Fibroblast of mammary gland (primary cell): ENCODE measurements at regions not wholly inside any gene's neighbourhood (a gene's known extent, or its start where the extent isn't known, plus 50 kb on each side); places are given as distances from the start of the nearest gene placed in this dataset.
A peak's percentile ranks its signal among the peaks of the same experiment; 100 is the strongest.

Experiments used
- DNase-seq: peaks from one replicate; pipeline ENCODE4 v3.0.0-alpha.2; 2010; ENCODE audit warnings: low read depth
- H3K4me3 ChIP-seq: 2 replicates; pipeline ENCODE4 v1.5.1; 2011; ENCODE audit warnings: low read depth, mild to moderate bottlenecking, low read length, moderate library complexity; ENCODE audit not compliant: control insufficient read depth
- TF ChIP-seq, protein P1 (sequence below): conservative IDR thresholded peaks from 2 replicates; pipeline ENCODE4 v1.5.1; 2011; ENCODE audit warnings: low read depth, low read length, inconsistent platforms; ENCODE audit not compliant: control insufficient read depth, insufficient read depth

DNA sequence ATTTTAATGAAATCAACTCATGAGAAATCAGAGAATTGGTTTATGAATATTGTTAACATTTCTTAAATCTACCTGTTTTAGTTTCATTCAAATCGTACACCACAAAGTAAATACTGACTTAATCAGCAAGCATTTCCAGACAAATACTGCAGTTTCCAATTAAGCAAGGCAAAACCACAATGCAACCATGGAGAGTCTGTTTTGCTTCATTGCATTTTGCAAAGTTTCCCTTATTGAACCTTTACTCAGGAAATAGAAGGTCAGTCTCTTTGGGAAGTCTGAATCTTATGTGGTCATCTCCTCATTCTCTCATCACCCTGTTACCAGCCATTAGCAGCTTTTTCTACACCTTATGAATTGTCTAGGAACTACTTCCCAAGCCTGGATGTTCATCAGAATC is 400.5 kb downstream of the IPMK start:
- H3K4me3 ChIP-seq: no peak overlapping the region
- TF ChIP-seq, protein P1, sequence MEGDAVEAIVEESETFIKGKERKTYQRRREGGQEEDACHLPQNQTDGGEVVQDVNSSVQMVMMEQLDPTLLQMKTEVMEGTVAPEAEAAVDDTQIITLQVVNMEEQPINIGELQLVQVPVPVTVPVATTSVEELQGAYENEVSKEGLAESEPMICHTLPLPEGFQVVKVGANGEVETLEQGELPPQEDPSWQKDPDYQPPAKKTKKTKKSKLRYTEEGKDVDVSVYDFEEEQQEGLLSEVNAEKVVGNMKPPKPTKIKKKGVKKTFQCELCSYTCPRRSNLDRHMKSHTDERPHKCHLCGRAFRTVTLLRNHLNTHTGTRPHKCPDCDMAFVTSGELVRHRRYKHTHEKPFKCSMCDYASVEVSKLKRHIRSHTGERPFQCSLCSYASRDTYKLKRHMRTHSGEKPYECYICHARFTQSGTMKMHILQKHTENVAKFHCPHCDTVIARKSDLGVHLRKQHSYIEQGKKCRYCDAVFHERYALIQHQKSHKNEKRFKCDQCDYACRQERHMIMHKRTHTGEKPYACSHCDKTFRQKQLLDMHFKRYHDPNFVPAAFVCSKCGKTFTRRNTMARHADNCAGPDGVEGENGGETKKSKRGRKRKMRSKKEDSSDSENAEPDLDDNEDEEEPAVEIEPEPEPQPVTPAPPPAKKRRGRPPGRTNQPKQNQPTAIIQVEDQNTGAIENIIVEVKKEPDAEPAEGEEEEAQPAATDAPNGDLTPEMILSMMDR: no peak
- no peak for DNase-seq

DNA sequence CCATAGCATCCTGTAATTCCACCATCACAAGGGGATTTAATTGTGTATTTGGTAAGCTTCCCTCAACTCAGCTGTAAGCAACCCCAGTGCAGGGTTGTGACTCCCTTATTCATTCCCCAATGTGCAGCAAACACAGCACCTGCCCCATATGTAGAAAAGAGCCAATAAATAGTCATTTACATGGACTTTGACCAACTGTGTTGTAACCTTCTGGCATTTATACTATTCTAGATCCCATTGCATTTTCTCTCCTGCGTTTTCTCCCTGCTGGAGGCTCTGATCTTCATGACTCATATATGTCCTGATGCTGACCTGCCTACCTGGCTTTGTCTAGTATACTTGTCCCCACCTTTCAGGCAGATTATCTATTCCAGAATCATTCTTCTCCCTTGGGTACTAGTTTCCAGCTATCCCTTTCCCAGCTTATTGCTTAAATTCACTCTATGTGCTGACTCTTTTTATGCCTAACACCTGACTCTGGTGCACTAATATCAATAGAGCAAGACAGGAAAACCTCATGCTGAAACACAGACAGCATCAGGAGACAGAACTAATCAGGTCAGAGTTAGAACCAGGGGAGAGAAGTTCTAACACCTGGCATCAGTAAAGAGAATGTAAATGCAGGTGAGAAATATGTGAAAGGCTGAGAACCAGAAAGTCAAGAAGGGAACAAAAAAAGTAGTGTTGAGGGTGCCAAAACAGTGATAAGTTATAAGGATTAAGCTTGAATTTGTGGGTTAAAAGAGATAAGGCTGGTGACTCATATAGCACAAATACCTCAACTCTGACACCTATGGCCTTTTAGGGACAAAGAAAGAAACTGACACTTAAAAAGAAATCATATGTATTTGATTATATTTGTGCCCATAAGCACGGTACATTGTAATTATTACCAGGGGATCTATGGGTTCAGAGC is 402.7 kb downstream of the IPMK start:
- TF ChIP-seq, protein P1: no peak
- no peak for DNase-seq
- no peak overlapping the region for H3K4me3 ChIP-seq

DNA sequence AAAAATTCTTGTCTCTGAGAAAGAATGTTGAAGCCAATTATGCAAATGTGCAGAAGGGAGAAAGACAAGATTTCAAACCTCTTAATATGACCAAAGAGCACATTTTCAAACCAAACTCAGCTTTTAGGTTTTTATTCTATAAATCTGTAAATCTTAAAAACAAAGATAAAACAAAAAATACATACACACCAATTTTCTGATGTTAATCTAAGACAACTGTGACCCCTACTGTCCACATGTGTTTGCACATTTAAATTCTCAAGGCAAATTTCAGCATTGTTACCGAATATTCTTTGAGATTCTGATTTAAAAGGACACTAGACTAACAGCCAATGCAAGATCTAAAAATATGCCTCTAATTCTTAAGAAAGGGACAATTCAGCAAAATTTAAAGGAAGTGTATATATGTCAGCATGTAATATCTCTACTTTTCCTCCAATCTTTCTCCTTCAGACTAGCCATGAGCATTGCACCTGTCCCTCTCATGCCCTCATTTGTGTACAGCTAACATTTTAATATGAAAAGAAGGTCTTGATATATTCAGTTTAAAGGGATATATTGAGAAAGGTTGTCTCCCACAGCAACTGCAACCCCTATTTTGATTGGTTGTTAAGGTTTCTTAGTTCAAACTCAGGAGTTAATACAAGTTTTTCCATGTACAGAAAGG is 417.9 kb downstream of the IPMK start:
- H3K4me3 ChIP-seq: no peak overlapping the region
- TF ChIP-seq, protein P1: no peak
- DNase-seq: peak; percentile 9

DNA sequence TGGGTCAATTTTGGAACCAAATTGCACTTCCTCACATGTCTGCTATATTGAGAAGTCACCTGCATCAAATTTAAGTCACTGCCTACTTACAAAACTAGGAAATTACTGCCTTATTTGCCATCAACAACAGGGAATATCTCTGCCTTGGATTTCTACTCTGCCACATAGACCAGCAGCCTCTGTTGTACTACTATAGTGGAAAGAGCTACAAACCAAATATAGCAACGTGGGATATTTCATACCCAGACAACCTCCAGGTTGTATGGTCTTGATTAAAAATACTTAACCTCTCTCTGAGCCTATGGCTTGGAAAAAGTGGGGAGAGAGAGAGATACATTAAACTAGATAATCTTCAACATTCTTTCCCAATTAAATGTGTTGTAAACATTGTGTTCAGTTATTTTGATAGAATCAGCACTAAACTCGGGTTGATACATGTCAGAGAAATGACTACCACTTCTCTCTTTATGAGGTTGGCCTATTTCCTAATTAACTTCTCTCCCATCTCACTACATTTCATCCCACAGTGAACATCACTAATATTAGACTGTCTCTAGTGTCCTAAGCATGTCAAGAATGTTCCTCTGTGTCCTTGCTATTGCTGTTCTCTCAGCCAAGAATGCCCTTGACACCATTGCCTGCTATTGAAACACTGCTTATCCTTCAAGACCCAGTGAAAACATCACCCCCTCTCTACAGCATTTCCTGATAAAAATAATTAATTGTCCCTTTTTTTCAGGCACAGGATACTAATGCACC is 421.2 kb downstream of the IPMK start:
- TF ChIP-seq, protein P1: no peak
- no peak for DNase-seq
- no peak overlapping the region for H3K4me3 ChIP-seq

DNA sequence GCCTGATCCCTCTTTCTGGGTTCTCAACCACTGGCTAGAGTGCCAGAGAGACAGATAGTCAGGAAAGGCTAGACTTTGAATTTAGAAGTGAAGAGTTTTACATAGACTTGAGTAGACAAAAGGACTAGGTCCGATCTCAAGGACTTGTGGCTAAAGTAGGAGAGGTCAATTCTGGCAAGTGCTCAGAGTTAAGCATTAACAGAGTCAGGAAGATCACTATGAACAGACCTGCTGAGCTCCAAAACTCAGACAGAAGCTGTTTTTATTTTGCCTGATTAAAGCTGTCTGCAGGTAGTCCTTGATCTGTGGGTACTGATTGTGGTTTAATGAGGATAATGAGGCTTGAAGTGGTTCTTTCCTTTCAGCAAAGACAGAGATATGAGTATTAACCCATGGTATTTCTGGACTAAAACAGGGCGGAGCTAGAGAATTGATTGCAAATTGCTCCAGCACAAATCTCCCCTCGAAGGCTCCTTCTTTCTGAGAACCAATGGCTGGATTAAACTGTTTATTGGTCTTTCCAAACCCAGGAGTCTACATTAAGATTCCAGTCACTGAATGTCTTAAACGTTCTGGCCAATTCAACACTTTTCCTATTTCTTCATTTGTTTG is 423.2 kb downstream of the IPMK start:
- no peak overlapping the region for H3K4me3 ChIP-seq
- no peak for DNase-seq
- TF ChIP-seq, protein P1: no peak

DNA sequence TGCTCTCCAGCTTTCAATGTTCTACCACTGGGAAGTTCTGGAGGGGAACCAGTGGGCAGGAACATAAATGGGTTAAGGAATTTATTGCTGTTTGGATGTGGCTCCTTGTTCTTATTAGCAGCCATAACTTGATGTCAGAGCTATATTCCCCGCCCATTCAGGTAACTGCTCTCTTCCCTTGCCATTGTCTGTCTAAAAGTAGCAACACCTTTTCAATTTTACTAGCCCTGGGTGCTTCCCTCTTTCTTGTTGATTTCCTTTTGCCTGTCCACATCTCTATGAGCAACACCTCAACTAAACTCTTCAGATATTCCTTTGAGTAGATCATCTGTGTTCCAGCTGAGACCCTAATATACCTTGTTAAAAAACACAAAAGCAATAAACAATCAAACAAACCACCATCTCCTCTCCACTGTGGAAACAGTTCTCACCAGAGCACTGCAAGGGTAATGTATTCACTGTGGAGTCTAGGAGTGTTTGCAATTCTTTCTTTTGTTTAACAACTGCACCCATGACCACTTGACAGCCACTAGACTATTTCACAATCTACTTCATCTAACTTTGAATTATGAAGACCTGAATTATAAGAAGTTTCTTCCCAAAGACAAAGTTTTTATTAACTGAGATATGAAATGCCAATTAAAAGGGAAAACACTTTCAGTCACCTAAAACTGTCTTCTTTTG is 436.7 kb downstream of the IPMK start:
- H3K4me3 ChIP-seq: no peak overlapping the region
- DNase-seq: no peak
- TF ChIP-seq, protein P1: no peak
